GM21390 (cell line): ENCODE measurements at regions not wholly inside any gene's neighbourhood (a gene's known extent, or its start where the extent isn't known, plus 50 kb on each side); places are given as distances from the start of the nearest gene placed in this dataset.
A peak's percentile ranks its signal among the peaks of the same experiment; 100 is the strongest.
"Not testable (repeated sequence)": the region's sequence is repeated elsewhere in the genome, so short reads cannot be mapped to it uniquely, and the experiment has no call there.

ENCODE experiments used
- ATAC-seq: cut with Tn5 transposase; IDR thresholded peaks from one replicate; pipeline ENCODE4 v1.9.1; 2021; ENCODE audit not compliant: unreplicated experiment

- peak; percentile 78 for ATAC-seq
These were observed 242.3 kb upstream of the NOL4 start for GRCh38 chr18:34467058-34467457.

- no peak for ATAC-seq
These were observed 229.9 kb upstream of the DTNA start for GRCh38 chr18:34480162-34480700.

DNA sequence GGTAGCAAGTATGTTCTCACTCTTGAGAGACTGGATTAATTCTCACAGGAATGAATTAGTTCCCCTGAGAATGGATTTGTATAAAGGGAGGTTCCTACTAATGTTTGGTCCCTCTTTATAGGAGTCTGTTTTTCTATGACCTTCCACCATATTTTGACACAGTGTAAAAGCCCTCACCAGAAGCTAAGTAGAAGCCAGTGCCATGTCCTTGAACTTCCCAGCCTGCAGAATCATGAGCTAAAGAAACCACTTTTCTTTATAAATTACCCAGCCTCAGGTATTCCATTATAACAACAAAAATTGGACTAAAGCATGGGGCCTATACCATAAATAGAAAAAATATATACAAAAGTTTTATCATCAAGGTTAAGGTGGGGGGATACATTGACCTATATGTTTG lies 227.9 kb upstream of the DTNA start:
- no peak for ATAC-seq

DNA sequence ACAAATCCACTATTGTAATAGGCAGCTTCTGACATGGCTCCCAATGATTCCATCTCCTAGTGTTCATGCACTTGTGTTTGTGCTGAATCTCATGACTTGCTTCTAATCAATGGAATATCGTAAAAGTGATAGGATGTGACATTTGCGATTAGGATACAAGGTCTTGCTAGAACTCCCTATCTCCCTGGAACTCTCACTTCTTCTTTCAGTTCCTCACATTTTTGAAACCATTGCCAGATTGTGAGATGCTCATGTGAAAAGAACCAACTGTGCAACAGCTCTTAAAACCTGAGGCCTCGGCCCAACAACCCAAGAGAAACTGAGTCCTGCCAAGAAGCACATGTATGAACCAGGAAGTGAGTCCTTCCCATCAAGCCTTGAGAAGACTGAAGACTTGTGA lies 226.9 kb upstream of the DTNA start:
- no peak for ATAC-seq

GRCh38 chr18:34491719-34492118 lies 218.4 kb upstream of the DTNA start:
- ATAC-seq, result no peak

GRCh38 chr18:34492652-34493051 lies 217.4 kb upstream of the DTNA start:
- ATAC-seq, result no peak

GRCh38 chr18:34493099-34493544 lies 217.0 kb upstream of the DTNA start:
- ATAC-seq, result peak; percentile 65

- ATAC-seq, result peak; percentile 60
These were observed 216.3 kb upstream of the DTNA start for GRCh38 chr18:34493566-34494358.

DNA sequence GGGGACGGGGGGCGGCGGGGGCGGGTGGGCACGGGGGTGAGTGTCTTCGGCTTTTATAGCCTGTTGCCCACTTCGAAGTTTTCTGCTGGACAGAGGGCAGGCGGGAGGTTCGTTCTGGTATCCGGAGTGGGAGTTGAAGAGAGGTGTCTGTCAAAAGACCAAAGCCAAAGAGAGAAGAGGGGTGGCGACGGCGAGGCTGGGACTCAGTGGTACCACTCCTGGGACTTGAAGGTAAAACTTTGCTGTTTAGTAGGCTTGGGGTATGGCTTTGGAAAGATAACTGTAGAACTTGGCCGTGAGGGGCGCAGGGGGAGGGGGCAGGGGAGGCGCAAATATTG lies 215.8 kb upstream of the DTNA start:
- ATAC-seq, result no peak

DNA sequence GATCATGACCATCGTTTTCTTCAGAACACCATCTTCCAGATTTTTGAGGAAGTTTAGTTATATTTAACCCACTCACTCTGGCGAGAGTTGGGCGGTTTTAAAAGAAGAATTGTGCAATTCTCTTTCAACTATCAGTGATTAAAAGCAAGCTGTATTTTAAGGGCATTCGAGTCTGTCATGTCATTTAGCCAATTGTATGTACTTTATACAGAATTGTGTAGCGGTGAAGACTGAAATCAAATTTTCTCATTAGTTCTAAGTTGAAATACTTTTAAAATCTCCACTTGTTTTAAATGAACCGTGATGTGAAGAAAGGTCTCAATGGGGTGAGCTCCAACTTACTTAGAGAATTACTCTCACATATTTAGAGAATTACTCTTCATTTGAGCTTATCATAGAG lies 214.6 kb upstream of the DTNA start:
- ATAC-seq, result no peak

- ATAC-seq, result no peak
These were observed 208.5 kb upstream of the DTNA start for GRCh38 chr18:34501553-34501952.

DNA sequence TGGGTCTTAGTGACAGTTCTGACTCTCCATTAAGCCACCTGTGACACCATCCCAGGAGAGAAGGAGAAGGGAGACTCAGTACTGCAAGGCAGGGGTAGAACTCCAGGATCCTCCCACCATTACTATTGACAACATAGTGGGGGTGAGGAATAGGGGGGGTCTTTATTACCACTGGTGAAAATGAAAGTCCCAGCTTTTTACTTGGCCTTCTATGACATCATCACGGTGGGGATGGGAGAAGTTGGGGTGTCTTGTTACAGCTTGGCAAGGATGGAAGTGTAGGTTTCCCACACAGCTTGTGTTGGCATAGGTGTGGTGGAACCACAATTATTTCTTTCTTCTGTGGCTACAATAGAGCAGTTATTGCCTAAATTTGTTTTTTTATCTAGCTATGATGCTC lies 203.9 kb upstream of the DTNA start:
- no peak for ATAC-seq

DNA sequence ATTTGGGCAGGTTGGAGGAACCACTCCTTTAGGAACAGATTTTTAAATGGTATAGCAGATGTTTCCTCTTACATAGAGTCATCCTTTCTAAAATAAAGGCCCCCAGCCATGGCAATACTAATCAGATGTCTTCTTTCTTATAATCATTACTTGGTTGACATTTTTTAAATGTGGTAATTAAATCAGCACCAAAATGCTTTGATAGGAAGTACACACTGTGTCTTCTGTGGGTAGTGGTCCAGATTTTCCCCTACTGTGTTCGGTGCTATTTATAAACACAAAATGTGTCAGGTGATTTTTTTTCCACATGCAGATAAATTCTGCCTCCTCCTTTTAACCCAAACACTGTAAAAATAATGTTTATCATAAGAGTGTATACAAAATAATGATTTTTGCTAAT lies 200.9 kb upstream of the DTNA start:
- no peak for ATAC-seq

DNA sequence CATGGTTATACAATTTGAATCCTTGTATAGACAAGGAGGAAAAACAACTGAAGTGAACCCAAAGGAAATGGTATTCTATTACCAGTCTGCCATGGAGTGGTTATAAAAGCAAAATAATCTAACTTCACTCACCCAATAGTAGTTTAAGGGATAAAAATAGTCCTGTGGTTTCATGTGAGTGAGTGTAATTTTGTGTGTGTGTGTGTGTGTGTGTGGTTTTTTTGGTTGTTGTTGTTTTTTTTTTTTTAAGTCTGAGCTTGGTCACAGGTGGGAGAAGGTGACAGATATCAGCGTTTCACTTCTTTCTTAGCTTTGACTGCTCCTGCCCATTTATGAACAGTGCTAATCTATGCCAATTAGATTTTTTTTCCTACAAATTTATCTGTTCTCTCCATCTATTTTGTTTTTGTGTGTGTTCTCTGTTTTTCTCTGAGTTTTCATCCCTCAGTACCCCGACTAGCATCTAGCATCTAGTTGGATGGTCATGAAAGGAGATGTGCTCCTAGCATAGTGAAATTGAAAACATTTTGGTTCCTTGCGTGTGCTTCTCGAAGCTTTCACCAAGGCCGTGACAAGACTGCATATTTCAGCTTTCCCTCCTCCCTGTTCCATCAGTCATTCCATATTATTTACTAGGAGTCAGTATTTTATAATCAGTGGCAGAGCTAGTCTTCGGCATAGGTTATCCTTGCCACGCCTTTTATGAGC lies 200.1 kb upstream of the DTNA start:
- ATAC-seq, result no peak

DNA sequence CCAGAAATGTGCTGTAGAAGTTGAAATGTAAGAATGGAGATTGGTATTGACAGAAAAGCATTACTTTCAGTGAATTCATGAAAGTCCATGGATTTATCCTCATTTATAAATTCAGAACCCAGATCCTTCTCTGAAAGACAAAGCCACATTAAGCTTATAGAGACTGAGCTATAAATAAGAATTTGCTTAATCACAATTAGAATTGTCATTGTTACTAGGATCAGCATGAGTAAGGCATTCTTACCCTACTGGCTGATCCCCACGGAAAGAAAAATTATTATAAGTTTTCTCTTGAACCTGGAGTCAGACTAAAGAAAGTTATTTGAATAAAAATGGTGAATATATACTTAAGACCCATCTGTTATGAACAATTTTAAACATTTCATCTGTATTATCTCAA lies 199.2 kb upstream of the DTNA start:
- no peak for ATAC-seq

- no peak for ATAC-seq
These were observed 198.7 kb upstream of the DTNA start for GRCh38 chr18:34511435-34511834.

GRCh38 chr18:34511879-34512278 lies 198.2 kb upstream of the DTNA start:
- ATAC-seq, result no peak

- no peak for ATAC-seq
These were observed 195.9 kb upstream of the DTNA start for GRCh38 chr18:34514238-34514637.

DNA sequence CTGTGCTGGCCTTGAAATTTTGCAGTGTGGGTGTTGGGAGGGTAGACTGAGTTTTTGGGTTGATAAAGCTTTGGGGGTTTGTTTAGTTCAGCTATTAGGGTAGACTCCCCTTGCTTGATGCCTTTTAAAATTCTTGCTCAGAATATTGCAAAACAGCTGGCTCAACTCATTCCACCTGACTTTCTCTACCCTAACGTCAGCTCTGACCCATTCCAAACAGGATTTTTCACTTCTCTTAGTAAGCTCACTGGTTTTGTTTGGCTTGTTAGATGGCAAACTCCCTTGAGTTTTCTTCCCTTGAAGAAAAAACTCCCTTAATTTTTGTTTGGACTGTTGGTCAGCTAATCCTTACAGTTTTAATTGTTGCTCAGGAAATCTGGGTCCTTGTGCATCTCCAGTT lies 195.1 kb upstream of the DTNA start:
- ATAC-seq, result no peak

GRCh38 chr18:34516355-34516754 lies 193.7 kb upstream of the DTNA start:
- not testable (repeated sequence) for ATAC-seq

GRCh38 chr18:34516996-34517395 lies 193.1 kb upstream of the DTNA start:
- ATAC-seq, result not testable (repeated sequence)

- no peak for ATAC-seq
These were observed 189.1 kb upstream of the DTNA start for GRCh38 chr18:34521040-34521439.
